ENCODE measurements at regions not wholly inside any gene's neighbourhood (a gene's known extent, or its start where the extent isn't known, plus 50 kb on each side); places are given as distances from the start of the nearest gene placed in this dataset.
A peak's percentile ranks its signal among the peaks of the same experiment; 100 is the strongest.

- no peak for DNase-seq (ENCODE audit: low spot score)
These were observed 94.2 kb upstream of the SSTR1 start for GRCh38 chr14:38113546-38113945.

DNA sequence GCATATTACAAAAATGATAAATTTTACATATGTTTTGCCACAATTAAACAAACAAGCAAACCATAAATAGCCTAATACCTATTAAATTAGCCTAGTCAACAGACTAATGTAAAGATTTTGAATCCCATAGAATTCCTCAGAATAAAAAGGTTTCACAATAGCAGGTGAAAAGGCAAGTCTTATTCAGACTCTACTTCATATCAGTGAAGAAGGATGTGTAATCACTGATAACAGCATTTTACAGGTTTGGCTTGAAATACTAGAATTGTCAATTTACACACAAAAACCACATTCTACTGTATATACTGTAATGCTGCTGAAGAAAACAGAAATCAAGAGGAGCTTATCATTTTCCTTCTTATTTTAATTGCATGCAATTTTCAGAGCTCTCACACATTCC is 90.8 kb upstream of the SSTR1 start:
- DNase-seq (ENCODE audit: low spot score) = no peak

- no peak for DNase-seq (ENCODE audit: low spot score)
These were observed 87.6 kb upstream of the SSTR1 start for GRCh38 chr14:38120109-38120508.

- no peak for DNase-seq (ENCODE audit: low spot score)
These were observed 86.2 kb upstream of the SSTR1 start for GRCh38 chr14:38121320-38122020.

GRCh38 chr14:38122241-38122640 is 85.5 kb upstream of the SSTR1 start:
- DNase-seq (ENCODE audit: low spot score) = peak; percentile 40

- DNase-seq (ENCODE audit: low spot score) = no peak
These were observed 83.2 kb upstream of the SSTR1 start for GRCh38 chr14:38124506-38124905.

DNA sequence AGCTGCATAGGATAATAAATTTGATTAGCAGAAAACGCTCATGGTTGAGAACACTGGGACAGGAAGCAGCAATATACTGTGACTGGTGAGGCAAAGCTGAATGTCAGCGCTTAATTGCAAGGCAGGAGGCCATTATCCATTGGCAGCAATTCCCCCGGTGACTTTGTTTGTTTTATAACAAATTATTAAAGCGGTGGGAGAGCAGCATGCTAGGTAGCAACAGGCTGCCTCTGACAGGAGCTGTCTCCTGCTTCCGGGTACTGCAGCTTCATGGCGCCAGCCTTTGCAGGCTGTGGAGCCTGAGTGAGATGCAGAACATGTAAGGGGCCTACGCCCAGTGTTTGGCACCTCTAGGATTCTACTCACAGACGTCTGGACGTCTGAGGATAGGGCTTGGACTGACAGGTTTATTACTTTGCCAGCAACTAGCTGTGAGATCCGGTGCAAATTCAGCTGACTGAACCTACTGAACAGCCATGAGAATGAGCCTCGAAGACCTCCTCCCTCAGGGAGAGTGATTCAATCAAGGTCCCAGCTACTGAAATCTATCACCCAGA is 82.1 kb upstream of the SSTR1 start:
- DNase-seq (ENCODE audit: low spot score) = no peak

- DNase-seq (ENCODE audit: low spot score) = no peak
These were observed 80.3 kb upstream of the SSTR1 start for GRCh38 chr14:38127356-38127755.

GRCh38 chr14:38127784-38128183 is 79.9 kb upstream of the SSTR1 start:
- no peak for DNase-seq (ENCODE audit: low spot score)

GRCh38 chr14:38128640-38129039 is 79.1 kb upstream of the SSTR1 start:
- DNase-seq (ENCODE audit: low spot score) = no peak

GRCh38 chr14:38129192-38129591 is 78.5 kb upstream of the SSTR1 start:
- no peak for DNase-seq (ENCODE audit: low spot score)

- DNase-seq (ENCODE audit: low spot score) = no peak
These were observed 78.0 kb upstream of the SSTR1 start for GRCh38 chr14:38129705-38130104.

DNA sequence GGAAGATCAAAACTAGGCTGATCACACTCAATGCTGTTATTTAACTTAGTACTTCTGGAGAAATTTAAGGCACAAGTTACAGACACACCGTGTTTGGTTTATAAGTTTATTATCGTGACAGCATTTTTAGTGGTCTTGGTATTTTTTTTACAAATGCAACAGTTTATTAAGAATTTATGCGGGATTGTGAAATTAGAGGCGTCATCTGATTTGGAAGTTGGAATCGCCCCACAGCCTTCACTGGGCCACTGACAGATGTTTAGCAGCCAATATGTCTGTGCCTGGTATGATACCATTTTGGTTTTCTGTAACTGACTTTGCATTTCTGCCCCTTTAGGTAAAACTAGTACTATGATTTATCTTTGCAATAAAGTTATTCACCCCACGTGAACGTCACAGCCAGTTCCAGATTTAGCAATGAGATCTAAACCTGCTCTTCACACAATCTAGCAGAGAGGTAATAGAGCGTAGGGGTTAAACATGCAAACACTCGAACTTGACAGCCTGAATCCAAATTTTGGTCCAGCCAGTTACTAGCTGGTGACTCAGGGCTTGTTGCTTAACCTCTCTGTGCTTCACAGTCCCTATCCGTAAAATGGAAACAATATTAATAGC is 73.2 kb upstream of the SSTR1 start:
- no peak for DNase-seq (ENCODE audit: low spot score)

DNA sequence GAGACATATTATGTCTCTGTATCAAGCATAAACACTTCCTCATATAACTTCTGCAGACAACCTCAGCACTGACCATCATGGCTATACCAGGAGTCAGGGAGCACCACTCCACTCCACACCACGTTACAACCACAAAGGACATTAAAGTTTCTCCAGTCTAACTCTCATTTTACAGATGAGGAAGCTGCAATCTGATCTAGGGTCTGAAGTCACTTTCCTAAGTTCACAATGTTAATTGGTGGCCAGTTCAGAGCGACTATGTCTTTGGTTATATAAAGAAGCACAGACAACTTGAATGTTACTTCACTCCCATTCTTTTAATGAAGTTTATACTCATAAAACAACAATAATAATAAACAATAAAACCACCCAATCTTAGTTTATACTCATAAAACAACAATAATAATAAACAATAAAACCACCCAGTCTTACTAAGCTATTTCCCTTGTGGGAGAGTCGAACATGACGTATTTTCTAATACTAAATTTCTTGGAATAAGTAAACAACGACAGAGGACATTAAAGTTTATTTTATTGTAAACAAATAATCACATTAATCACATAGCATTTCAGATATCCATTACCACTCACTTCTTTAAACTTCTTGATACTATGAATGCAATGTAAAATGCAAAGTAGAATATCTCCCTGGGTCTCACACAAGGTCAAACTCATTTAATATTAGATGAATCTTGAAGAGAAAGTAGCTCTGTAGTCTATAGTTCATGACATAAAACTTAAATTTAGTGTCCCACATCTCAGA is 72.4 kb upstream of the SSTR1 start:
- DNase-seq (ENCODE audit: low spot score) = no peak

DNA sequence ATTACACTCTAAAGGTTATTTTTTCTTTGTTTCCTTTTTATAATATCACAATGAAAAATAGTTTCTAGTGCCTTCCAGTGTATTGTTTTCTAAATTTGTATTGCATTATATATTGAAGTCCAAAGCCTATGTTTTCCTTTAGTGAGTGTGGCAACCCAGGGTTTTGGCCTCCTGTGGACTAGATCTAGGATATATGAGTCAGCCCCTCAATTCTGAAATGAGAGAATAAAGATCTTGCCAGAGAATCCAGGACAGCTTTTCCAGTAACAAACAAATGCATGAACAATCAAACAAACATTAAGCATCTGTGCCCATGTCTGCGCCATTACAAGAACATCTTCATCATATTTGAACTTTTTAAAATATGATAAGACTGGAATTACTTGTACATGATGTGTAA is 70.7 kb upstream of the SSTR1 start:
- DNase-seq (ENCODE audit: low spot score) = no peak

DNA sequence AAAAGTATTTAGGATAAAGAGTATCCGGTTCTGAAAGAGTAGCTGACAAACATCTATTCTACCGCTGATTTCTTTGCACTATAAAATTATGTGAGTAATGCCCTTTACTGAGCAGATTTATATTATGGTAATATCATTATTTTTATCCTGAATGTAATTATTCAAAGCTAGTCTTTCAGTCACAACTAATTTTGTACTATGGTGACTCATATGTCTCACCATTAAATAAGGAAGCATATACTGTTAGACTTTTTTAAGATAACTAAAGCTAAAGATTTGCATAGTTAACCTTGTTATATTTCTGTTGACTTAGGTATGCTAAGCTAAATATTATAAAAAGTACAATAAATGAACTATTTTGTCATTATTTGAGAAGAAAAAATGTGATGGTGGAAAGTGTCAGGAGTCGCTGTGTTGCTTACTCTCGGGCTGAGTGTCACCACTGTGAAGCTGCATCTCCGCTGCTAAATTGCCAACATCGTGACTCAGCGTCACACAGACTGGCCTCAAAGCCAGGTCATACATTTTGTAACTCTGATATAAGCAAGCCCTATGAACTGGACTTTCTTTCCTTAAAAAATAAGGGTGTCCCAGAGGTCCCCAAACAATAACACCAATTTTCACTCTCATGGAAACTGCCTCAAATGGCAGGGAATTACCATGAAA is 69.1 kb upstream of the SSTR1 start:
- peak; percentile 53 for DNase-seq (ENCODE audit: low spot score)

DNA sequence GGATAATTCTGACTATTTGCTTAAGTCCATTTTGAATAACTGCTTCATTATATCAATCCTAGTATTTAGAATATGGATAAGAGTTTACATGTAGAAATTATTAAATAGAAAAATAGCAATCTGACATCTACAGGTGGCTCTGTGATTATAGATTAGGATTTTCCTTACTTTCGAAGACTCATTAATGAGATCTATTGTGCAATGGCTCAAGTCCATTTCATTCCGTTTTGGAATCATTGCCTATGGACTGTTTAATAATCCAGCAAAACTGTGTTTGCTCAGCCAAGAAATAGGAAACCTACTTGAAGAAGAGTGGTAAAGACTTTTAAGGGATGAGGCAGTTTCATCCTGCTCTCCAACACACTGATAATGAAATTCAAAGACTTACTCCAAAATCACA is 67.8 kb upstream of the SSTR1 start:
- no peak for DNase-seq (ENCODE audit: low spot score)

GRCh38 chr14:38143170-38143569 is 64.5 kb upstream of the SSTR1 start:
- DNase-seq (ENCODE audit: low spot score) = no peak

GRCh38 chr14:38143659-38144505 is 63.8 kb upstream of the SSTR1 start:
- peak; percentile 23 for DNase-seq (ENCODE audit: low spot score)

DNA sequence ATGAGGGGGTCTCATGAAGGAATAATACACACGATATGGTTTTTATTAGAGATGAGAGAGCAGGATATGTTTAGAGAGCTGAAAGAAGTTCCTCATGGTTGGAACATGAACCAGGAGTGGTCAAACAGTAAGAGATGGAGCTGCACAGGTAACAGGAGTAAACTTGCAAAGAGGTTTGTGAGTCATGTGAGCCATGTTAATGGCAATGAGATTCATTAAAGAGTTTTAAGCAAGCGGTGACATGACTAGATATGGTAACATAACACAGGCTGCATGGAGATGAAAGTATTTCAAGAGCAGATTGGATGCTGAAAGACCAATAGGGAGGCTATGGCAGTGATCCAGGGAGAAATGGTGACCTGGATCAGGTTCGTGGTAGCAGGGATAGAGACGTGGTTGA is 62.6 kb upstream of the SSTR1 start:
- DNase-seq (ENCODE audit: low spot score) = no peak

GRCh38 chr14:38150075-38150474 is 57.6 kb upstream of the SSTR1 start:
- DNase-seq (ENCODE audit: low spot score) = no peak
